HUES64 (cell line): ENCODE measurements at regions not wholly inside any gene's neighbourhood (a gene's known extent, or its start where the extent isn't known, plus 50 kb on each side); places are given as distances from the start of the nearest gene placed in this dataset.

Experiments used
- H3K27ac ChIP-seq: 2 replicates; pipeline ENCODE4 v1.7.0; 2013; ENCODE audit warnings: low read depth, low read length, inconsistent platforms
- H3K27me3 ChIP-seq: 2 replicates; pipeline ENCODE4 v1.6.1; 2013; ENCODE audit warnings: mild to moderate bottlenecking, low read length; ENCODE audit not compliant: insufficient read depth
- H3K36me3 ChIP-seq: 2 replicates; pipeline ENCODE4 v1.6.1; 2013; ENCODE audit warnings: mild to moderate bottlenecking, low read length; ENCODE audit not compliant: insufficient read depth
- H3K4me1 ChIP-seq: 2 replicates; pipeline ENCODE4 v1.6.1; 2013; ENCODE audit warnings: mild to moderate bottlenecking, low read length, moderate library complexity; ENCODE audit not compliant: insufficient read depth
- H3K4me3 ChIP-seq: 2 replicates; pipeline ENCODE4 v1.5.1; 2013; ENCODE audit warnings: mild to moderate bottlenecking, low read length, moderate library complexity
- H3K9ac ChIP-seq: 2 replicates; pipeline ENCODE4 v1.6.1; 2013; ENCODE audit warnings: mild to moderate bottlenecking, low read depth, low read length
- H3K9me3 ChIP-seq: 2 replicates; pipeline ENCODE4 v1.6.1; 2013; ENCODE audit warnings: low read depth, low read length; ENCODE audit not compliant: insufficient read depth
- WGBS: fragments of 150-250, 120-280 bp; methylation state at CpG from one replicate; pipeline ENCODE4 v1.1.7; 2013; ENCODE audit warnings: missing lambda C conversion rate; 5-methylcytosine and 5-hydroxymethylcytosine counted together

DNA sequence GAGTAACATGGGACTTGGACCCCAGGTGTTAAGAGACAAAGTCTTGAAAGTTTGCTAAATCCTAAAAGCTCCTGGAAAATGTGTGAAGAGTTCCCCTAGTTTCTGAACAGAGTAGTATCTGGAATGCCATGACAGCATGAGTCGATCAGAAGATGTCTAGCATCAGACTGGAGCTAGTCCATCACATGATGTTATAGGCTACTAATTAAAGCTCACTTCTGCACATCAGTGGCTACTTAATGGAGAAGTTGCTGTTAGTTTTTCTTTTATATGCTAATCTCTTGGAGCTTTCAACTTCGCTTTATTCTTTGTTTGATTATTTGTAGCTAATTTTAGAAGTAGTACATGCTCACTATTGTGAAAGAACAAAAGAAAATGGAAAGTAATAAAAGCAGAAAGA lies 471.3 kb upstream of the KLF4 start:
- Histone ChIP-seq H3K27me3 (no peaks in the 10 kb centered on the region), H3K4me3 (no peak overlapping the region), H3K9me3 (no peaks in the 10 kb centered on the region), H3K9ac (no peak overlapping the region), H3K36me3 (no peaks in the 10 kb centered on the region), H3K27ac (no peak overlapping the region), H3K4me1 (no peaks in the 10 kb centered on the region)
- 92% methylated on average over 2 of the region's 2 CpGs for WGBS

- H3K4me3 ChIP-seq, result no peak overlapping the region
- no peaks in the 10 kb centered on the region for H3K36me3 ChIP-seq
- H3K27ac ChIP-seq, result no peak overlapping the region
- no peaks in the 10 kb centered on the region for H3K27me3 ChIP-seq
- H3K9ac ChIP-seq, result no peak overlapping the region
- H3K9me3 ChIP-seq, result peaks cover 15% of the 10 kb centered on the region
- no peaks in the 10 kb centered on the region for H3K4me1 ChIP-seq
- WGBS, result 97% methylated on average over 6 of the region's 6 CpGs
These were observed 464.7 kb upstream of the KLF4 start for GRCh38 chr9:107954312-107954711.

DNA sequence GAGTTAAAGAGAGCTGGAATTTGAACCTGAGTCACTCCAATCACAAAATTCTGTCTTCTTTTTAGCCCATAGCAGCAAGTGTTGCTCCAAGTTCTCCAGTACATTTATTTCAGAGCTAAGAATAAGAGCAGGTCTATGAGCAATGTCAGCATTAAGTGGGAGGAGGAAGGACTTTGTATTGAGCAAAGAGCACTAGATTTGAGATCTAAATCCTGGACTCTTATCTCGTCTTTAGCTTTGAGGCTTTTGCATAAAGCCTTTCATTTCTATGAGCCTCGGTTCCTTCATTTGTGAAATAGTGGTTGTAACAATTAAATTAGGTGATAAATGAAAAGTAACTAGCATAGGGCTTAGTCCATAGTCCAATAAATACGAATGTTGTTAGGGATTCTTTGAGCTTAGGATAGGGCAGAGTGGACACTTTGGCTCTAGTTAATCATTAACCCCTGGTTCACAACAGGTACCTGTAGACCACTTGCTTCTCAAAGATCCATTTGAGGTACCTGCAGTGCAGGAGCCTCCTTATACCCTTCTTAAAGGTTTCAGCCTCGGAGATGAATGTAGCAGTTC lies 464.1 kb upstream of the KLF4 start:
- Histone ChIP-seq H3K36me3 (no peaks in the 10 kb centered on the region), H3K27me3 (no peaks in the 10 kb centered on the region), H3K4me1 (no peaks in the 10 kb centered on the region), H3K27ac (no peak overlapping the region), H3K4me3 (no peak overlapping the region), H3K9me3 (peaks cover 15% of the 10 kb centered on the region), H3K9ac (no peak overlapping the region)
- WGBS, result 94% methylated on average over 4 of the region's 4 CpGs

GRCh38 chr9:107952773-107953172 lies 463.2 kb upstream of the KLF4 start:
- no peak overlapping the region for H3K4me3 ChIP-seq
- H3K36me3 ChIP-seq, result no peaks in the 10 kb centered on the region
- no peaks in the 10 kb centered on the region for H3K27me3 ChIP-seq
- 100% methylated on average over 1 of the region's 1 CpG for WGBS
- no peaks in the 10 kb centered on the region for H3K4me1 ChIP-seq
- peaks cover 15% of the 10 kb centered on the region for H3K9me3 ChIP-seq
- no peak overlapping the region for H3K9ac ChIP-seq
- H3K27ac ChIP-seq, result no peak overlapping the region

GRCh38 chr9:107951511-107951910 lies 461.9 kb upstream of the KLF4 start:
- Histone ChIP-seq H3K4me1 (no peaks in the 10 kb centered on the region), H3K27me3 (no peaks in the 10 kb centered on the region), H3K4me3 (no peak overlapping the region), H3K27ac (no peak overlapping the region), H3K9ac (no peak overlapping the region), H3K9me3 (peaks cover 15% of the 10 kb centered on the region), H3K36me3 (no peaks in the 10 kb centered on the region)
- 99% methylated on average over 2 of the region's 2 CpGs for WGBS

DNA sequence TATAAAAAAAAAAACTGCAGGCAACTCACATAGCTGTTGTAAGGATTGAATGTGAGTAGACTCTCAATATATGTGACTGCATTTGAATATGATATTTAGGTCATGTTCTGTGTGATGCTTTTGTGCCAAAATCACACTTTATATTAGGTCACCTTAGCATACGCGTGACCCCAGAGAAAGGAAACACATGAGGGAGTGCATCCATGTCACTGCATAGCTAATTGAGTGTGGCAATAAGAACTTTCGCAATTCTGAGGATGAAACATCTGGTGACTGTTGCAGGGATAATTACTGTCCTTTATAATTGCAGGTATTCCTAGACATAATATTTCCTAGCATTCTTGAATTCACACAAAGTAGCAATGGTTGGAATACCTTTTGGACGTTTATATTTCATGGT lies 459.5 kb upstream of the KLF4 start:
- 98% methylated on average over 2 of the region's 4 CpGs for WGBS

GRCh38 chr9:107948601-107949000 lies 459.0 kb upstream of the KLF4 start:
- no peaks in the 10 kb centered on the region for H3K4me1 ChIP-seq
- H3K9ac ChIP-seq, result no peak overlapping the region
- WGBS, result 96% methylated on average over 2 of the region's 2 CpGs

More for the DNA sequence above, 459.5 kb upstream of the KLF4 start:
- Histone ChIP-seq H3K4me3 (no peak overlapping the region), H3K36me3 (no peaks in the 10 kb centered on the region), H3K27me3 (no peaks in the 10 kb centered on the region), H3K27ac (no peak overlapping the region), H3K4me1 (no peaks in the 10 kb centered on the region), H3K9ac (no peak overlapping the region), H3K9me3 (peaks cover 15% of the 10 kb centered on the region)

GRCh38 chr9:107948086-107948485 lies 458.5 kb upstream of the KLF4 start:
- Histone ChIP-seq H3K27ac (no peak overlapping the region), H3K36me3 (no peaks in the 10 kb centered on the region), H3K9ac (no peak overlapping the region), H3K27me3 (no peaks in the 10 kb centered on the region), H3K9me3 (peaks cover 15% of the 10 kb centered on the region), H3K4me1 (no peaks in the 10 kb centered on the region), H3K4me3 (no peak overlapping the region)
- 90% methylated on average over 6 of the region's 6 CpGs for WGBS

More at GRCh38 chr9:107948601-107949000, 459.0 kb upstream of the KLF4 start:
- Histone ChIP-seq H3K4me3 (no peak overlapping the region), H3K27ac (no peak overlapping the region), H3K36me3 (no peaks in the 10 kb centered on the region), H3K9me3 (peaks cover 15% of the 10 kb centered on the region), H3K27me3 (no peaks in the 10 kb centered on the region)

DNA sequence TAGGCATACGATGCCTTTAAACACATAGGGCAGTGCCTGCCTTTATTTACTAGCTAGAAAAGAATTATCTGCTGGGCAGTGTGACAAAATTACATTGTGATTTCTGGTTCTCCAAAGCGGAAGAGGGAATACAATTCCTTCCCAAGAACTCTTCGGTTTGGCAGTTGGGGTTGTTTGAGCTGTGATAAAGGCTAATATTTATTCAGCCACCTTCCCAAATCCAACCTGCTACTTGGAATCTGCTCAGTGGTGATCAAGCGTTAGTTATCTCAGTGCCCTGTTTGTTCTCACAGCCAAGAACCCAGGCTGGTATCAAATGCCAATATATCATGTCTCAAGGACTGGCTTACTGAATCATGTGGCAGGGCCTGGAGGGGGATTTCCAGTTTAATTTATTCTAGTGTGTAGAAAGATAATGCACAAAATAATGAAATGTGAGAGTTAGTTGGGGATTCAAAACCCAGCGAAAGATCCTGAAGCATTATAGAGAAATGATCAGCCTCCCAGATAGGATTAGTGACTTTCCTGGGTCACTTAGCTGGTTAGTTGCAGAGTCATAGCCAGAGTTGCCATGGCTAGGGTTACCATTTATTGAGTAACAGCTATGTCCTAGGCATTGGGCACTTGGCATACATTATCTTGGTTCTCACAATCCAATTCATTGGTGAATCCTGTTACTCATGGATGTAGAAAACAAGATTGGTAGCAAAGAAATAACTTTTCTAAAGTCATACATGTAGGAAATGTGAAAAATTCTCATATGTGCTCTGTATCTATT lies 457.0 kb upstream of the KLF4 start:
- WGBS, result 92% methylated on average over 4 of the region's 5 CpGs
- H3K36me3 ChIP-seq, result no peaks in the 10 kb centered on the region
- H3K4me1 ChIP-seq, result no peaks in the 10 kb centered on the region
- no peak overlapping the region for H3K9ac ChIP-seq
- H3K27me3 ChIP-seq, result no peaks in the 10 kb centered on the region
- peaks cover 14% of the 10 kb centered on the region for H3K9me3 ChIP-seq
- H3K27ac ChIP-seq, result no peak overlapping the region
- H3K4me3 ChIP-seq, result no peak overlapping the region

DNA sequence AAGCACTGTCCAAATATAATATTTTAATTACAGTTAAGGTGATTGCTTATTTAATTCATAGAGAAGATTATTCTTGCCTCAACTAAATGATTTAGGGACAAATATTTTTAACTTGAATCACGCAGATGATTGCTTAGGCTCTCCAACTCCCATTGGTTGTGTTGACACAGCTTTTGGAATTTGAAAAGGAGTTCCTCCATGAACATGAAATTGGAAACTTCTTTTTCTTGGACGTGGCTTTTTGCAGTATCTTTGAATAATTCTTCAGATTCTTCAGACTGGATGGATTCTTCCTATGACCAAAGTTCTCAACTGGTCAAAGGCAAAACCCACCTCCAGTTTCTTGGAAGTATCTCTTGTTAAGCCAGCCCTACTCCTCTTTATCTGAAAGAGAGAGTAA lies 456.4 kb upstream of the KLF4 start:
- Histone ChIP-seq H3K9ac (no peak overlapping the region), H3K9me3 (peaks cover 8% of the 10 kb centered on the region), H3K36me3 (no peaks in the 10 kb centered on the region), H3K4me3 (no peak overlapping the region), H3K27me3 (no peaks in the 10 kb centered on the region), H3K27ac (no peak overlapping the region), H3K4me1 (no peaks in the 10 kb centered on the region)
- WGBS, result 93% methylated on average over 2 of the region's 2 CpGs

DNA sequence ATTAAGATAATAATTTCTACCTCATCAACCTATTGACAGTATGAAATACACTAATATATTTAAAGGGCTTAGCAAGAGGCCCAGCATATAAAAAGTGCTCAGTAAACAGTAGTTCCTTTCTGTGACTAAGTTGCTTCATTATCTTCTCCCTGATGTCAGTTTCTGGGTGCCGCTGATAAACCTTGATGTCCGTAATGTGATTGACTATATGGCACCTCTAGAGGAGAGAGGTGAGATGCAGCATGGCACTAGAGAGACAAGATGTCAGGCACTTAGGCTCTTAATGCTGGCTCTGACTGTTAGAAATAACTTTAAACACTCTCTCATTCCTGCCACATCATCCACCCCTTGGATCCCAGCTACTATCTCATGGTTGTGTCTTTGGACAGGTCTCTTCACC lies 455.9 kb upstream of the KLF4 start:
- peaks cover 3% of the 10 kb centered on the region for H3K9me3 ChIP-seq
- no peak overlapping the region for H3K9ac ChIP-seq
- H3K27me3 ChIP-seq, result no peaks in the 10 kb centered on the region
- 49% methylated on average over 2 of the region's 2 CpGs for WGBS
- no peak overlapping the region for H3K4me3 ChIP-seq
- H3K27ac ChIP-seq, result no peak overlapping the region
- no peaks in the 10 kb centered on the region for H3K36me3 ChIP-seq
- no peaks in the 10 kb centered on the region for H3K4me1 ChIP-seq
